ENCODE measurements at regions not wholly inside any gene's neighbourhood (a gene's known extent, or its start where the extent isn't known, plus 50 kb on each side); places are given as distances from the start of the nearest gene placed in this dataset.
A peak's percentile ranks its signal among the peaks of the same experiment; 100 is the strongest.

GRCh38 chr16:51507286-51507685 is 356.2 kb upstream of the SALL1 start:
- no peak overlapping the region for H3K27ac Mint-ChIP-seq
- peaks cover 17% of the 10 kb centered on the region for H3K9me3 Mint-ChIP-seq
- H3K9me2 ChIP-seq (ENCODE audit: insufficient read depth): 0 out of 2 replicates have a peak, but pooled peaks cover 3% of the 10 kb centered on the region
- H3K4me2 ChIP-seq: no peak overlapping the region
- peak overlapping the region; percentile 78 for H2AFZ ChIP-seq
- no peak overlapping the region for H3K4me3 Mint-ChIP-seq
- no peak for ATAC-seq
- 0 out of 2 replicates have a peak, but pooled peaks cover 6% of the 10 kb centered on the region for H3K36me3 ChIP-seq (ENCODE audit: insufficient read depth)
- H3K4me1 Mint-ChIP-seq: no peaks in the 10 kb centered on the region
- no peaks in the 10 kb centered on the region for H4K20me1 ChIP-seq (replicated peaks; ENCODE audit: insufficient read depth)
- no peak for DNase-seq (ENCODE audit: low spot score)
- H3K27ac ChIP-seq (ENCODE audit: low read depth): no peak overlapping the region
- peaks cover 13% of the 10 kb centered on the region for H3K36me3 Mint-ChIP-seq (ENCODE audit: low read depth)
- no peak overlapping the region for H3K4me3 ChIP-seq
- peaks cover 2% of the 10 kb centered on the region for H3K27me3 Mint-ChIP-seq (ENCODE audit: insufficient read depth, low read depth, poor library complexity)
- H3K4me1 ChIP-seq (ENCODE audit: insufficient read depth): no peaks in the 10 kb centered on the region
- no peaks in the 10 kb centered on the region for H3F3A ChIP-seq (replicated peaks; ENCODE audit: low read depth)
- no peak for TF ChIP-seq JUNB (IDR thresholded peaks at IDR 0.05; ENCODE audit: unreplicated experiment)
- TF ChIP-seq ZNF331 (CRISPR knock-in tag; IDR thresholded peaks at IDR 0.05; ENCODE audit: low read depth): no peak
- TF ChIP-seq CREB1 (CRISPR knock-in tag; IDR thresholded peaks at IDR 0.05; ENCODE audit: low read depth): no peak
- TF ChIP-seq ZNF462 (CRISPR knock-in tag; IDR thresholded peaks at IDR 0.05): no peak
- no peak for TF ChIP-seq POLR2AphosphoS5 (IDR thresholded peaks at IDR 0.05; ENCODE audit: low read depth)
- TF ChIP-seq NANOG (IDR thresholded peaks at IDR 0.05; ENCODE audit: borderline replicate concordance): no peak
- TF ChIP-seq ETS1 (IDR thresholded peaks at IDR 0.05): no peak
- no peak for TF ChIP-seq CTCF (conservative IDR thresholded peaks at IDR 0.05; ENCODE audit: low read depth in 2 of 2)
- no peak for TF ChIP-seq STAT1 (IDR thresholded peaks at IDR 0.05; ENCODE audit: unreplicated experiment)
- no peak for TF ChIP-seq EZH2phosphoT487 (IDR thresholded peaks at IDR 0.05; ENCODE audit: unreplicated experiment)
- TF ChIP-seq REST (IDR thresholded peaks at IDR 0.05; ENCODE audit: unreplicated experiment): no peak
- TF ChIP-seq ZNF114 (CRISPR knock-in tag; IDR thresholded peaks at IDR 0.05): no peak
- TF ChIP-seq EZH2 (IDR thresholded peaks at IDR 0.05; ENCODE audit: low read depth, unreplicated experiment): no peak
- H3K79me2 ChIP-seq (replicated peaks; ENCODE audit: insufficient read depth): no peaks in the 10 kb centered on the region
- H3K27me3 ChIP-seq (ENCODE audit: insufficient read depth): no peaks in the 10 kb centered on the region
